GM23338 (cell line): ENCODE measurements at regions not wholly inside any gene's neighbourhood (a gene's known extent, or its start where the extent isn't known, plus 50 kb on each side); places are given as distances from the start of the nearest gene placed in this dataset.

Source experiments
- ATAC-seq: fragments of 200-7000 bp; cut with Tn5 transposase; 3 replicates; pipeline ENCODE4 v1.9.1; 2020
- DNase-seq: peaks from one replicate; pipeline ENCODE4 v3.0.0-alpha.2; 2015; ENCODE audit warnings: low spot score
- H2AFZ ChIP-seq: fragments of 200-600 bp; sonication (generic); 2 replicates; pipeline ENCODE4 v1.8.0; 2016; ENCODE audit warnings: antibody characterized with exemption, mild to moderate bottlenecking, moderate library complexity
- H3F3A ChIP-seq: fragments of 200-600 bp; sonication (generic); replicated peaks from 2 replicates; pipeline ENCODE4 v1.8.0; 2017; ENCODE audit warnings: antibody characterized with exemption, mixed run types, low read depth
- H3K27ac ChIP-seq: fragments of 200-600 bp; sonication (generic); 2 replicates; pipeline ENCODE4 v1.6.1; 2016; ENCODE audit warnings: low read depth
- H3K27me3 ChIP-seq: fragments of 200-600 bp; sonication (generic); 2 replicates; pipeline ENCODE4 v1.8.0; 2016; ENCODE audit warnings: mild to moderate bottlenecking, mixed run types, moderate library complexity; ENCODE audit not compliant: insufficient read depth
- H3K36me3 ChIP-seq: fragments of 200-600 bp; sonication (generic); 2 replicates; pipeline ENCODE4 v1.8.0; 2016; ENCODE audit warnings: mild to moderate bottlenecking; ENCODE audit not compliant: insufficient read depth
- H3K4me1 ChIP-seq: fragments of 200-600 bp; sonication (generic); 2 replicates; pipeline ENCODE4 v1.8.0; 2016; ENCODE audit warnings: mild to moderate bottlenecking, moderate library complexity; ENCODE audit not compliant: insufficient read depth
- H3K4me2 ChIP-seq: fragments of 200-600 bp; sonication (generic); 2 replicates; pipeline ENCODE4 v1.7.1; 2017; ENCODE audit warnings: mixed run types
- H3K4me3 ChIP-seq: fragments of 200-600 bp; sonication (generic); 2 replicates; pipeline ENCODE4 v1.6.1; 2016; ENCODE audit warnings: mixed run types
- H3K79me2 ChIP-seq: fragments of 200-600 bp; sonication (generic); replicated peaks from 2 replicates; pipeline ENCODE4 v1.8.0; 2017; ENCODE audit warnings: mild to moderate bottlenecking; ENCODE audit not compliant: insufficient read depth
- H3K9me2 ChIP-seq: fragments of 200-600 bp; sonication (generic); 2 replicates; pipeline ENCODE4 v1.8.0; 2017; ENCODE audit not compliant: insufficient read depth
- H4K20me1 ChIP-seq: fragments of 200-600 bp; sonication (generic); replicated peaks from 2 replicates; pipeline ENCODE4 v1.8.0; 2017; ENCODE audit warnings: mild to moderate bottlenecking; ENCODE audit not compliant: insufficient read depth
- H3K27ac Mint-ChIP-seq: 2 replicates; pipeline ENCODE4 v1.8.0; 2020; ENCODE audit warnings: inconsistent platforms, mild to moderate bottlenecking, moderate library complexity, mixed read lengths
- H3K27me3 Mint-ChIP-seq: 3 replicates; pipeline ENCODE4 v1.8.0; 2022; ENCODE audit warnings: low read depth, mild to moderate bottlenecking, moderate library complexity, mixed read lengths, inconsistent platforms; ENCODE audit not compliant: insufficient read depth, poor library complexity
- H3K36me3 Mint-ChIP-seq: 3 replicates; pipeline ENCODE4 v1.8.0; 2021; ENCODE audit warnings: low read depth, mild to moderate bottlenecking, inconsistent platforms, moderate library complexity, mixed read lengths
- H3K4me1 Mint-ChIP-seq: 3 replicates; pipeline ENCODE4 v1.8.0; 2020; ENCODE audit warnings: mild to moderate bottlenecking, inconsistent platforms, mixed read lengths
- H3K4me3 Mint-ChIP-seq: 3 replicates; pipeline ENCODE4 v1.8.0; 2021; ENCODE audit warnings: moderate library complexity, mild to moderate bottlenecking, inconsistent platforms, mixed read lengths
- H3K9me3 Mint-ChIP-seq: 3 replicates; pipeline ENCODE4 v1.8.0; 2020; ENCODE audit warnings: moderate library complexity, mild to moderate bottlenecking, inconsistent platforms, mixed read lengths
- CREB1 ChIP-seq: fragments of 250-450 bp; sonication (Bioruptor Pico); IDR thresholded peaks from 2 replicates; pipeline ENCODE4 v1.5.0; 2020; ENCODE audit warnings: low read depth, mild to moderate bottlenecking, moderate library complexity
- CTCF ChIP-seq, 2 experiments: fragments of 200-600 bp in 1 of 2; sonication (generic) in 1 of 2; conservative IDR thresholded peaks; 2 replicates each; pipeline versions ENCODE4 v1.5.1 to v1.6.1; 2016 to 2017; ENCODE audit warnings: antibody characterized with exemption in 2 of 2, low read depth in 2 of 2, mild to moderate bottlenecking in 2 of 2, moderate library complexity in 1 of 2
- EZH2 ChIP-seq: fragments of 200-600 bp; sonication (generic); IDR thresholded peaks from one replicate; pipeline ENCODE4 v1.8.0; 2017; ENCODE audit warnings: antibody characterized with exemption, mild to moderate bottlenecking, low read depth; ENCODE audit not compliant: unreplicated experiment
- EZH2phosphoT487 ChIP-seq: fragments of 200-600 bp; sonication (generic); IDR thresholded peaks from one replicate; pipeline ENCODE4 v1.8.1; 2018; ENCODE audit warnings: antibody characterized with exemption; ENCODE audit not compliant: unreplicated experiment
- JUNB ChIP-seq: IDR thresholded peaks from one replicate; pipeline ENCODE4 v1.6.1; 2016; ENCODE audit warnings: antibody characterized with exemption; ENCODE audit not compliant: unreplicated experiment
- NANOG ChIP-seq: IDR thresholded peaks from 2 replicates; pipeline ENCODE4 v1.6.1; 2016; ENCODE audit warnings: antibody characterized with exemption, borderline replicate concordance
- POLR2AphosphoS5 ChIP-seq: IDR thresholded peaks from 2 replicates; pipeline ENCODE4 v1.6.1; 2016; ENCODE audit warnings: antibody characterized with exemption, low read depth
- STAT1 ChIP-seq: IDR thresholded peaks from one replicate; pipeline ENCODE4 v1.6.1; 2016; ENCODE audit warnings: antibody characterized with exemption; ENCODE audit not compliant: unreplicated experiment
- ZNF114 ChIP-seq: fragments of 250-450 bp; sonication (Bioruptor Pico); IDR thresholded peaks from 2 replicates; pipeline ENCODE4 v1.5.0; 2020; ENCODE audit warnings: mild to moderate bottlenecking, moderate library complexity
- ZNF331 ChIP-seq: fragments of 250-450 bp; sonication (Bioruptor Pico); IDR thresholded peaks from 2 replicates; pipeline ENCODE4 v1.5.0; 2020; ENCODE audit warnings: low read depth, mild to moderate bottlenecking, moderate library complexity
- ZNF462 ChIP-seq: fragments of 250-450 bp; sonication (Bioruptor Pico); IDR thresholded peaks from 2 replicates; pipeline ENCODE4 v1.5.0; 2020; ENCODE audit warnings: mild to moderate bottlenecking, moderate library complexity
- TF ChIP-seq, protein P1 (sequence below): IDR thresholded peaks from 2 replicates; pipeline ENCODE4 v1.6.1; 2016; ENCODE audit warnings: antibody characterized with exemption
- TF ChIP-seq, protein P2 (sequence below): IDR thresholded peaks from one replicate; pipeline ENCODE4 v1.6.1; 2018; ENCODE audit warnings: antibody characterized with exemption; ENCODE audit not compliant: unreplicated experiment

DNA sequence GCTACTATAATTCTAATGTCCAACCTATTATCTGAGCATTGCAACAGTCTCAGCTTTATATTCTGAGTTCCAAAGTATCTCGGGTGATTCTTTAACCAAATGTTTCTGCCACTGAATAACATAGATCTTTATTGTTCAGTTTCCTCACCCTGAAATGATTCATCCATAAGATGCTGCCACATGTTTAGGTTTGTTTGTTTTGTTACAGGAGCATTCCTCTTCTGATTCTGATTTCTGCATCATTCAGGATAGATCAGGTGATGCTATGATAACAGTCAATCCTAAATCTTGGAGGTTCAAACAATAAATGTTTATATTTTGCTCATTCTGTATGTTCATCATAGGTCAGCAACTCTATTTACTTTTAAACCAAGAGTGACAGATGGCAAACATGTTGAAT lies 927.6 kb downstream of the PCDH7 start:
- no peak overlapping the region for H3K27ac ChIP-seq
- H3K27me3 ChIP-seq, result no peaks in the 10 kb centered on the region
- no peaks in the 10 kb centered on the region for H4K20me1 ChIP-seq
- no peaks in the 10 kb centered on the region for H3K79me2 ChIP-seq
- DNase-seq (no peak), ATAC-seq (no peak)
- H3K4me1 ChIP-seq, result no peaks in the 10 kb centered on the region; the same call in 1 of the 2 replicates
- H3K36me3 Mint-ChIP-seq, result no peaks in the 10 kb centered on the region
- H3F3A ChIP-seq, result no peaks in the 10 kb centered on the region
- no peak for TF ChIP-seq POLR2AphosphoS5
- no peak for TF ChIP-seq STAT1
- TF ChIP-seq, protein P1, sequence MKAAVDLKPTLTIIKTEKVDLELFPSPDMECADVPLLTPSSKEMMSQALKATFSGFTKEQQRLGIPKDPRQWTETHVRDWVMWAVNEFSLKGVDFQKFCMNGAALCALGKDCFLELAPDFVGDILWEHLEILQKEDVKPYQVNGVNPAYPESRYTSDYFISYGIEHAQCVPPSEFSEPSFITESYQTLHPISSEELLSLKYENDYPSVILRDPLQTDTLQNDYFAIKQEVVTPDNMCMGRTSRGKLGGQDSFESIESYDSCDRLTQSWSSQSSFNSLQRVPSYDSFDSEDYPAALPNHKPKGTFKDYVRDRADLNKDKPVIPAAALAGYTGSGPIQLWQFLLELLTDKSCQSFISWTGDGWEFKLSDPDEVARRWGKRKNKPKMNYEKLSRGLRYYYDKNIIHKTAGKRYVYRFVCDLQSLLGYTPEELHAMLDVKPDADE, result no peak
- TF ChIP-seq NANOG, result no peak
- TF ChIP-seq EZH2phosphoT487, result no peak
- no peak for TF ChIP-seq EZH2
- TF ChIP-seq JUNB, result no peak
- no peak for TF ChIP-seq ZNF331 (CRISPR knock-in tag)
- no peak for TF ChIP-seq CREB1 (CRISPR knock-in tag)
- TF ChIP-seq ZNF462, result no peak
- no peak for TF ChIP-seq ZNF114 (CRISPR knock-in tag)
- TF ChIP-seq, protein P2, sequence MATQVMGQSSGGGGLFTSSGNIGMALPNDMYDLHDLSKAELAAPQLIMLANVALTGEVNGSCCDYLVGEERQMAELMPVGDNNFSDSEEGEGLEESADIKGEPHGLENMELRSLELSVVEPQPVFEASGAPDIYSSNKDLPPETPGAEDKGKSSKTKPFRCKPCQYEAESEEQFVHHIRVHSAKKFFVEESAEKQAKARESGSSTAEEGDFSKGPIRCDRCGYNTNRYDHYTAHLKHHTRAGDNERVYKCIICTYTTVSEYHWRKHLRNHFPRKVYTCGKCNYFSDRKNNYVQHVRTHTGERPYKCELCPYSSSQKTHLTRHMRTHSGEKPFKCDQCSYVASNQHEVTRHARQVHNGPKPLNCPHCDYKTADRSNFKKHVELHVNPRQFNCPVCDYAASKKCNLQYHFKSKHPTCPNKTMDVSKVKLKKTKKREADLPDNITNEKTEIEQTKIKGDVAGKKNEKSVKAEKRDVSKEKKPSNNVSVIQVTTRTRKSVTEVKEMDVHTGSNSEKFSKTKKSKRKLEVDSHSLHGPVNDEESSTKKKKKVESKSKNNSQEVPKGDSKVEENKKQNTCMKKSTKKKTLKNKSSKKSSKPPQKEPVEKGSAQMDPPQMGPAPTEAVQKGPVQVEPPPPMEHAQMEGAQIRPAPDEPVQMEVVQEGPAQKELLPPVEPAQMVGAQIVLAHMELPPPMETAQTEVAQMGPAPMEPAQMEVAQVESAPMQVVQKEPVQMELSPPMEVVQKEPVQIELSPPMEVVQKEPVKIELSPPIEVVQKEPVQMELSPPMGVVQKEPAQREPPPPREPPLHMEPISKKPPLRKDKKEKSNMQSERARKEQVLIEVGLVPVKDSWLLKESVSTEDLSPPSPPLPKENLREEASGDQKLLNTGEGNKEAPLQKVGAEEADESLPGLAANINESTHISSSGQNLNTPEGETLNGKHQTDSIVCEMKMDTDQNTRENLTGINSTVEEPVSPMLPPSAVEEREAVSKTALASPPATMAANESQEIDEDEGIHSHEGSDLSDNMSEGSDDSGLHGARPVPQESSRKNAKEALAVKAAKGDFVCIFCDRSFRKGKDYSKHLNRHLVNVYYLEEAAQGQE, result no peak
- TF ChIP-seq CTCF (conservative IDR thresholded peaks at IDR 0.05; ENCODE audit: low read depth in 2 of 2), result no peak
- H3K27ac Mint-ChIP-seq, result no peak overlapping the region
- H3K4me3 ChIP-seq, result no peak overlapping the region
- H3K27me3 Mint-ChIP-seq, result no peaks in the 10 kb centered on the region
- peaks cover 3% of the 10 kb centered on the region; the same call in 1 of the 3 replicates for H3K4me1 Mint-ChIP-seq
- no peak overlapping the region for H3K4me2 ChIP-seq
- no peaks in the 10 kb centered on the region for H3K9me2 ChIP-seq
- H3K36me3 ChIP-seq, result no peaks in the 10 kb centered on the region
- H3K9me3 Mint-ChIP-seq, result no peaks in the 10 kb centered on the region
- H2AFZ ChIP-seq, result no peak overlapping the region
- no peak overlapping the region for H3K4me3 Mint-ChIP-seq
